Esophagus squamous epithelium (tissue), 4 donors: ENCODE measurements at regions not wholly inside any gene's neighbourhood (a gene's known extent, or its start where the extent isn't known, plus 50 kb on each side); places are given as distances from the start of the nearest gene placed in this dataset.
A peak's percentile ranks its signal among the peaks of the same experiment; 100 is the strongest.
"Not testable (repeated sequence)": the region's sequence is repeated elsewhere in the genome, so short reads cannot be mapped to it uniquely, and the experiment has no call there.

ENCODE experiments used
- CTCF ChIP-seq, 6 experiments: fragments of 450-650 bp in 4 of 6; fragments of 200-600 bp in 2 of 6; sonication (generic) in 2 of 6; IDR thresholded peaks; one replicate each; pipeline ENCODE4 v1.5.1; 2016 to 2019; ENCODE audit warnings: antibody characterized with exemption in 6 of 6, mild to moderate bottlenecking in 4 of 6, moderate library complexity in 4 of 6
- POLR2A ChIP-seq, 4 donors: fragments of 450-650 bp; IDR thresholded peaks; one replicate each; pipeline ENCODE4 v1.6.1; 2017; ENCODE audit warnings: antibody characterized with exemption in 4 of 4, mild to moderate bottlenecking in 4 of 4, moderate library complexity in 3 of 4

DNA sequence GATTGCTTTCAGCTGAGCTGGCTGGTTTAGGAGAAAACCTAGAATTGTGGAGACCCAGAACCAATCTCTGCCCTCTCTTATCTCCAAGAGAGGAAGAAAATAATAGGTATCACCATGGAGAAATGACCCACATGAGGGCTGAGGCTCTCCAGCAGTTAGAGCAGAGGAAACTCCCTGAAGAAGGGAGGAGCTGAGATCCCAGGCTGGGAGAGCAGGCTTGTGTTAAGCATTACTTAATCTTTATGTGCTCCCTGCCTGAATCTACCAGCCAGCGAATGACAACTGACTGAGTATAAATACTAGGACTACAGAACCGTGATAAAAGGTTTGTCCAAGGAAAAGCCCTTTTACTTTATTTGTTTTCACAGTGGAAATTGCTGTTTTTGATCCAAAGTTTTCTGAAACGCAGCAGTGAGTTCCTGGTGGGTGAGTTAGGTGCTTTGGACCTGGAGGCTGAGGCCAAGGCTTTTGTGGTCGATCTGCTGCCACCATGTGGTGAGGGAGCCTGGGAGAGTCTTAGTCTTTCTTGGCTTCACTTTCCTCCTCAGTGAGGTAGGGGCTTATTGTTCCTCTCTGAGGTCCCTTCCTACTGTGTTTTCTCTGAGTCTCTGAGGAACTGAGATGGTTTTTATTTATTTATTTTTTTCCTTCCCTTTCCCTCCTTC lies 219.5 kb upstream of the NOTCH2NLA start:
- not testable (repeated sequence) for TF ChIP-seq POLR2A (IDR thresholded peaks at IDR 0.05)
- peak in 1 of 6 experiments; percentile 34 for TF ChIP-seq CTCF (IDR thresholded peaks at IDR 0.05)
